Gastrocnemius medialis (tissue), 4 donors: ENCODE measurements at regions not wholly inside any gene's neighbourhood (a gene's known extent, or its start where the extent isn't known, plus 50 kb on each side); places are given as distances from the start of the nearest gene placed in this dataset.

Experiments used
- CTCF ChIP-seq, 5 experiments: fragments of 450-650 bp in 3 of 5; fragments of 200-600 bp in 2 of 5; sonication (generic) in 2 of 5; IDR thresholded peaks in 4 of 5; conservative IDR thresholded peaks in 1 of 5; 1 replicate in 4 of 5; 2 replicates in 1 of 5; pipeline ENCODE4 v1.5.1; 2016 to 2019; ENCODE audit warnings: antibody characterized with exemption in 5 of 5, mild to moderate bottlenecking in 3 of 5, moderate library complexity in 3 of 5
- POLR2A ChIP-seq, 2 donors: fragments of 450-650 bp; IDR thresholded peaks; one replicate each; pipeline ENCODE4 v1.6.1; 2017; ENCODE audit warnings: antibody characterized with exemption in 2 of 2, mild to moderate bottlenecking in 2 of 2, moderate library complexity in 2 of 2

GRCh38 chr10:113494761-113495160, 58.1 kb upstream of the HABP2 start:
- TF ChIP-seq CTCF (IDR thresholded peaks at IDR 0.05 in 4 of 5, conservative IDR thresholded peaks at IDR 0.05 in 1 of 5) (no peak), POLR2A (IDR thresholded peaks at IDR 0.05) (no peak)
